ENCODE measurements at regions not wholly inside any gene's neighbourhood (a gene's known extent, or its start where the extent isn't known, plus 50 kb on each side); places are given as distances from the start of the nearest gene placed in this dataset.

DNA sequence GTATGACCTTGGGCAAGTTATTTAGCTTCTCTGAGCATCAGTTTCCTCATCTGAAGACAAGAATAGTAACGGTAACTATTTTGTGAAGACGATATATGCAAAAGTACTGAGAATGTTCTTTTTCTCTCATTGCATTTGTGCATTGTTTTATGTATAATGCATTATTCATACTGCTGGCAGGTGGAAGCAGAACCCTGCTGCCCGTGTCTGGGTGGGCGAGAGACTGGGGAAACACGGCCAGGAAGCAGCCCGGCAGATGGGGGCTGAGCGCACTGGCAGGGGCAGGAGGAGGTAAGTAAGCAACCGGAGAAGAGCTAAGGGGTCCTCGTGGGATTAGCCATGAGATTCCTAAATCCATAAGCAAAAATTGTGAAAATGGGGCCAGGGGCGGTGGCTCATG, 115.8 kb upstream of the MED13L start:
- TF ChIP-seq CTCF (IDR thresholded peaks at IDR 0.05; ENCODE audit: extremely low read depth in 1 of 2, insufficient read depth in 1 of 2, low read depth in 1 of 2, low read length in 2 of 2) (no peak), EZH2 (IDR thresholded peaks at IDR 0.05; ENCODE audit: borderline replicate concordance, low read depth, low read length, severe bottlenecking) (no peak), POLR2AphosphoS5 (IDR thresholded peaks at IDR 0.05; ENCODE audit: insufficient read depth, low read depth, low read length) (no peak), POLR2A (IDR thresholded peaks at IDR 0.05; ENCODE audit: low read depth, low read length) (no peak), JUN (IDR thresholded peaks at IDR 0.05; ENCODE audit: borderline replicate concordance, insufficient read depth, insufficient read length, low read depth) (no peak)
- TF ChIP-seq, protein P1, sequence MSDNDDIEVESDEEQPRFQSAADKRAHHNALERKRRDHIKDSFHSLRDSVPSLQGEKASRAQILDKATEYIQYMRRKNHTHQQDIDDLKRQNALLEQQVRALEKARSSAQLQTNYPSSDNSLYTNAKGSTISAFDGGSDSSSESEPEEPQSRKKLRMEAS (IDR thresholded peaks at IDR 0.05; ENCODE audit: insufficient read depth, insufficient read length), result no peak
